Osteoblast (primary cell): ENCODE measurements at regions not wholly inside any gene's neighbourhood (a gene's known extent, or its start where the extent isn't known, plus 50 kb on each side); places are given as distances from the start of the nearest gene placed in this dataset.

Experiments used
- DNase-seq: peaks from one replicate; pipeline ENCODE4 v3.0.0; 2011; ENCODE audit warnings: low spot score, mixed read lengths; ENCODE audit not compliant: insufficient read length; ENCODE audit errors: missing footprints
- H2AFZ ChIP-seq: 2 replicates; pipeline ENCODE4 v1.6.0; 2011; ENCODE audit warnings: mild to moderate bottlenecking, low read length
- H3K27ac ChIP-seq: 2 replicates; pipeline ENCODE4 v1.5.1; 2011; ENCODE audit warnings: mild to moderate bottlenecking, low read depth, low read length, moderate library complexity
- H3K27me3 ChIP-seq: 2 replicates; pipeline ENCODE4 v1.6.0; 2012; ENCODE audit warnings: mild to moderate bottlenecking, control low read depth, inconsistent platforms, low read length, moderate library complexity; ENCODE audit not compliant: insufficient read depth
- H3K36me3 ChIP-seq: 2 replicates; pipeline ENCODE4 v1.5.1; 2011; ENCODE audit warnings: mild to moderate bottlenecking, low read length, control low read depth, moderate library complexity; ENCODE audit not compliant: insufficient read depth
- H3K4me1 ChIP-seq: 2 replicates; pipeline ENCODE4 v1.5.1; 2011; ENCODE audit warnings: mild to moderate bottlenecking, low read length, control low read depth, moderate library complexity; ENCODE audit not compliant: insufficient read depth
- H3K4me2 ChIP-seq: 2 replicates; pipeline ENCODE4 v1.6.0; 2011; ENCODE audit warnings: mild to moderate bottlenecking, low read length; ENCODE audit not compliant: insufficient read depth
- H3K4me3 ChIP-seq: fragments of 200-600 bp; sonication (generic); 3 replicates; pipeline ENCODE4 v1.5.1; 2012; ENCODE audit warnings: mild to moderate bottlenecking, low read length, inconsistent platforms; ENCODE audit not compliant: insufficient read depth
- H3K79me2 ChIP-seq: 2 replicates; pipeline ENCODE4 v1.6.0; 2012; ENCODE audit warnings: mild to moderate bottlenecking, low read length, control low read depth, inconsistent platforms; ENCODE audit not compliant: insufficient read depth
- H3K9me3 ChIP-seq: 2 replicates; pipeline ENCODE4 v1.5.1; 2011; ENCODE audit warnings: low read depth, low read length, control low read depth
- H4K20me1 ChIP-seq: 2 replicates; pipeline ENCODE4 v1.6.0; 2012; ENCODE audit warnings: mild to moderate bottlenecking, low read length, control low read depth; ENCODE audit not compliant: insufficient read depth
- TF ChIP-seq, protein P1 (sequence below): IDR thresholded peaks from 2 replicates; pipeline ENCODE4 v1.5.1; 2011; ENCODE audit warnings: mild to moderate bottlenecking, low read depth, low read length, moderate library complexity; ENCODE audit errors: extremely low read depth

DNA sequence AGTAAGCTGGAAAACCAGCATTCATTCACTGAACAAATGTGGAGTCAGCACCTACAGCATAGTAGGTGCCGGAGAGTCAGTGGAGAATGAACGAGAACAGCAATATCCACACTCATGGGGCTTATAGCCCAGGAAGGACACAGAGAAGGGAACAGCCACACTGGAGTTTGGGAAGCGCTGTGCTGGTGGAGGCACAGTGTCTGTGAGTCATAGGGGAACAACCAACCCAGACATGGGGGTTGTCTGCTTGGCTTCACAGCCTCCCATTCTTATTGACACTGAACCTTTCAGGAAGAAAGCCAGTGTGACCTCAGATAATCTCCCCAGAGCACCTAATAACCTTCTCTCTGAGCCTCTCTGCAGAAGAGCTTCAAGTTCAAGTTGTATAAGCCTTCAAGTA lies 56.6 kb upstream of the UBASH3B start:
- TF ChIP-seq, protein P1, sequence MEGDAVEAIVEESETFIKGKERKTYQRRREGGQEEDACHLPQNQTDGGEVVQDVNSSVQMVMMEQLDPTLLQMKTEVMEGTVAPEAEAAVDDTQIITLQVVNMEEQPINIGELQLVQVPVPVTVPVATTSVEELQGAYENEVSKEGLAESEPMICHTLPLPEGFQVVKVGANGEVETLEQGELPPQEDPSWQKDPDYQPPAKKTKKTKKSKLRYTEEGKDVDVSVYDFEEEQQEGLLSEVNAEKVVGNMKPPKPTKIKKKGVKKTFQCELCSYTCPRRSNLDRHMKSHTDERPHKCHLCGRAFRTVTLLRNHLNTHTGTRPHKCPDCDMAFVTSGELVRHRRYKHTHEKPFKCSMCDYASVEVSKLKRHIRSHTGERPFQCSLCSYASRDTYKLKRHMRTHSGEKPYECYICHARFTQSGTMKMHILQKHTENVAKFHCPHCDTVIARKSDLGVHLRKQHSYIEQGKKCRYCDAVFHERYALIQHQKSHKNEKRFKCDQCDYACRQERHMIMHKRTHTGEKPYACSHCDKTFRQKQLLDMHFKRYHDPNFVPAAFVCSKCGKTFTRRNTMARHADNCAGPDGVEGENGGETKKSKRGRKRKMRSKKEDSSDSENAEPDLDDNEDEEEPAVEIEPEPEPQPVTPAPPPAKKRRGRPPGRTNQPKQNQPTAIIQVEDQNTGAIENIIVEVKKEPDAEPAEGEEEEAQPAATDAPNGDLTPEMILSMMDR = no peak
- Histone ChIP-seq H3K4me3 (no peak overlapping the region), H3K9me3 (no peaks in the 10 kb centered on the region), H3K4me1 (peaks cover 15% of the 10 kb centered on the region), H3K79me2 (no peaks in the 10 kb centered on the region), H2AFZ (no peak overlapping the region), H3K27me3 (peaks cover 3% of the 10 kb centered on the region), H3K27ac (no peak overlapping the region), H3K36me3 (no peaks in the 10 kb centered on the region), H3K4me2 (no peak overlapping the region), H4K20me1 (no peaks in the 10 kb centered on the region)
- DNase-seq = no peak

DNA sequence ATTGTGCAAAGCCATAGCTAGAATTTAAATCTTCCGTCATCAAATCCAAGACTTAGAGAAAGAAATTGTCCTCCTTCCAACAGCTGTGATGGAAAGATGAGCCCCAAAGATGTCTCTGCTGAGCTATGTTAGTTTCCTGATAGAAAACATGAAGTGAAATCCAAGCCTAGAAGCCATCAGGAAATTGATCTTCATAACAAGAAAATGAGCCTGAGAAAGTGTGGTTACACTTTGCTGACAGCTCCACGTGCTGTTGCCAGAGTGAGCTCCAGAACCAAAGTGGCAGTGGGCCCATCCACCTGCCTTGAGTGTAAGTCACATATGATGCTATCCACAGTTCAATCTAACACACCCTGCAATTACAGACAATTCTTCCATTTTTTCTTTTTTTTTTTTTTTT lies 58.0 kb upstream of the UBASH3B start:
- H3K9me3 ChIP-seq = no peaks in the 10 kb centered on the region
- peaks cover 21% of the 10 kb centered on the region for H3K4me1 ChIP-seq
- no peaks in the 10 kb centered on the region for H3K36me3 ChIP-seq
- DNase-seq = no peak
- no peak overlapping the region for H3K4me3 ChIP-seq
- no peaks in the 10 kb centered on the region for H3K79me2 ChIP-seq
- TF ChIP-seq, protein P1 = no peak
- H3K27ac ChIP-seq = no peak overlapping the region
- no peak overlapping the region for H2AFZ ChIP-seq
- H3K4me2 ChIP-seq = no peak overlapping the region
- H3K27me3 ChIP-seq = peaks cover 4% of the 10 kb centered on the region
- H4K20me1 ChIP-seq = no peaks in the 10 kb centered on the region

DNA sequence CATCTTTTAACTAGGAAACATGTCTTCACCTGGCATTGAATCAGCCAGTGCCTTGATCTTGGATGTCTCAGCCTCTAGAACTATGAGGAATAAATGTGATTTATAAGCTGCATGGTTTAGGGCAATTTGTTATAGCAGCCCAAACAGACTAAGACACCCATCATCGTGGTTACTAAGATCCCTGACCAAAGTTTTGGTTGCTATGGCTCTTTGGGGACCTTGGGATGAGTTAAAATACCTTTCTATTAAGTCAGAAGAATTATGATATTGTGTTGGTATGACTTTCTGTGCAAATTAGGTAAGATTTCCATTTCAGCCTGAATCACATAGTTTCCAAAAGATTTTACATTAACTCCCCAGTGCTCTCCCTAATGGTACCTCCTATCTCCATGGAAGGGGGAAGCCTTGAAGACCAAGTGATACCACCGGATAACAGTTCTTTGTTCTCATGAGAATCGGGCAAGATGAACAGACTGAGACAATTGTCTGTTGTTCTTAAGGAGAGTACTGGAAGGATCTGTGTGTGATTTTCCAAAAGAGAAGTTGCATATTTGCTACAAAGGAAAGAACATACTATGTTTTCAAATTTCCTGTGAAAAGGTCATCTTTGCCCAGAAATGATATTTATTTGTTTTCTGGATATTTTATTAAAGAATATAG lies 60.4 kb upstream of the UBASH3B start:
- Histone ChIP-seq H4K20me1 (no peaks in the 10 kb centered on the region), H3K4me3 (no peak overlapping the region), H3K9me3 (no peaks in the 10 kb centered on the region), H3K27me3 (peaks cover 6% of the 10 kb centered on the region), H3K4me1 (peaks cover 11% of the 10 kb centered on the region), H3K4me2 (no peak overlapping the region), H3K79me2 (no peaks in the 10 kb centered on the region), H3K27ac (no peak overlapping the region), H3K36me3 (no peaks in the 10 kb centered on the region), H2AFZ (no peak overlapping the region)
- DNase-seq = no peak
- TF ChIP-seq, protein P1 = no peak

DNA sequence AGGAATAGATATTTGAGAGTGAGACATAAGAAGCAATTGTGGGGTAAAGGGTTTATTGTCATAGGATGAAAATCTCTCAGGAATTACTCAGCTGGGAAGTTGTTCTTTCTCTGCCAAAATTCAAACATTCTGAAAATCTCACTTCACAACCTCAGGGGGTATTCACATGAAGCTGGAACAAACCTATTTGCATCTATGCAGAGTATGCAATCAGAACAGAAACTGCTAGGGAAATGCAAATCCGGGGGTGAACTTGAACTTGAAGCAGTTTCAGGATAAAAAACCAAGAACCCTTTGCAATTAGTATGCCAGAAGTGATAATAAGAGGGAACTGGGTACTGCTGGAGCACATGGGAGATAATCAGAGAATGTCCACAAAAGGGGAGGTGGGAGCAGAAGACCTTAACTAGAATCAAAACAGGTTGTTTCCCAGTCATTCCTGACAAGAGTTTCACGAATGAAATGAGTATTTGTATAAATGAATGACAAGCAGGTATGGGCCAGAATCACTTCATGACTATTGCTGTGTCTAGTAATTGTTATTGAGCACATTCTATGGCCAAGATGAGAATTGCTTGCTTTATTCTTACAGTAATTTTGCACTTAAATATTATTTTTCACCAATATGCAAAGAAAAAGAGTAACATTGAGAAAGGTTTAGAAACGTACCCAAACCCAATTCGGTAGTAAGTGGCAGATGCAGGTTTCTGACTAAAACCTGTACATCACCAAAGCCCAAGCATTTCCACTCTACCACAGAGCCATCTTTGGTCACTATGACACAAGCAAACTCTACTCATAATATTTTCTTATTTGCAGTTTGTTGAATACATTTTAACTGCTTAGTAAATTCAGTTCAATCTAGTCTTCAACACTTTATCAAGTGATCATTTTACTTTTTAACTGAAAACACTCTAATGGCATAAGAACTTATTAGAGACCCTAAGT lies 61.8 kb upstream of the UBASH3B start:
- H4K20me1 ChIP-seq = no peaks in the 10 kb centered on the region
- DNase-seq = no peak
- H3K79me2 ChIP-seq = no peaks in the 10 kb centered on the region
- H3K27ac ChIP-seq = no peak overlapping the region
- no peaks in the 10 kb centered on the region for H3K36me3 ChIP-seq
- TF ChIP-seq, protein P1 = no peak
- no peak overlapping the region for H2AFZ ChIP-seq
- no peak overlapping the region for H3K4me3 ChIP-seq
- H3K4me1 ChIP-seq = peaks cover 6% of the 10 kb centered on the region
- H3K9me3 ChIP-seq = no peaks in the 10 kb centered on the region
- H3K27me3 ChIP-seq = peaks cover 13% of the 10 kb centered on the region
- no peak overlapping the region for H3K4me2 ChIP-seq
